ENCODE measurements at regions not wholly inside any gene's neighbourhood (a gene's known extent, or its start where the extent isn't known, plus 50 kb on each side); places are given as distances from the start of the nearest gene placed in this dataset.
"Not testable (repeated sequence)": the region's sequence is repeated elsewhere in the genome, so short reads cannot be mapped to it uniquely, and the experiment has no call there.

DNA sequence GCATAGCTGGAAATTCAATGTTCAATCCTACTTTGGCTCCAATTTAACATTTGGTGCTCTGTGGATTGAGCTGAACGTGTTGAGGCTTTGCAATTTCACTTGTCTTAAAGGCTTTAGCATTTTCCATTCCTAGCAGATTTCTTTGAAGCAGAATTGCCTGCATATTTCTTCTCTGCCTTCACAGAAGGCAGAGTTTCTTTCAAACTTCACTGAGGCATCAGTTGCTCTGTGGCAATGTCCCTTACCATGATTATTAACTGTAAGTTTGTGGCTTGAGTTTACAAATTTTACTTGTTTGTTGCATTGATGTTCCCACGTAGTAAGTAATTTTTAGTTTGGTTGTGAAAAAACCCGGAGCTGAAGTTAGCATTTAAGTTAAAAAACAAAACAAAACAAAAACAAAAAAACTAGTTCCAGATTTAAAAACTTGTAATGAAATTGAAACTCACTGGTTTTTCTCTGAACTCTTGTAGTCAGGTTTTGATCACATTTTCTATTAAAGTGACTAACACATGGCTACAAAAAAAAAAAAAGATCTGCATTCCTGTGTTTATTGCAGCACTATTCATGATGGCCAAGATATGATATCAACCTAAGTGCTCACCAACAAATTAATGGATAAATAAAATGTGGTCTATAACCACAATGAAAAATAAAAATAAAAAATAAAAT lies 55.2 kb upstream of the UXS1 start:
- DNase-seq = not testable (repeated sequence)

GRCh38 chr2:106248548-106249151 lies 54.5 kb upstream of the UXS1 start:
- DNase-seq = not testable (repeated sequence)

Measured in NCI-H1105 (cell line).